ENCODE measurements at regions not wholly inside any gene's neighbourhood (a gene's known extent, or its start where the extent isn't known, plus 50 kb on each side); places are given as distances from the start of the nearest gene placed in this dataset.

GRCh38 chr12:28870839-28871440 is 278.1 kb upstream of the FAR2 start:
- TF ChIP-seq CTCF (IDR thresholded peaks at IDR 0.05) (no peak), POLR2A (IDR thresholded peaks at IDR 0.05) (no peak)
